Kidney (tissue), 13 donors: ENCODE measurements at regions not wholly inside any gene's neighbourhood (a gene's known extent, or its start where the extent isn't known, plus 50 kb on each side); places are given as distances from the start of the nearest gene placed in this dataset.
A peak's percentile ranks its signal among the peaks of the same experiment; 100 is the strongest.

ENCODE experiments used
- DNase-seq, 5 donors: peaks; one replicate each; pipeline ENCODE4 v3.0.0-alpha.2; 2013 to 2020
- FAIRE-seq: peaks from 2 replicates; lab custom pipeline; 2012; peaks lifted over from hg19 to GRCh38; lab: Jason Lieb, UNC
- H3K27ac ChIP-seq, 2 donors: one replicate each; pipeline ENCODE4 v1.7.0; 2013; ENCODE audit warnings: low read depth in 2 of 2, low read length in 2 of 2, inconsistent platforms in 1 of 2
- H3K27me3 ChIP-seq: one replicate; pipeline ENCODE4 v1.7.1; 2013; ENCODE audit warnings: low read length, inconsistent platforms; ENCODE audit not compliant: control insufficient read depth, insufficient read depth
- H3K36me3 ChIP-seq, 3 donors: one replicate each; pipeline versions ENCODE4 v1.7.0 to v1.7.1; 2013; ENCODE audit warnings: low read length in 3 of 3, control low read depth in 1 of 3, inconsistent platforms in 1 of 3; ENCODE audit not compliant: insufficient read depth in 3 of 3, control insufficient read depth in 2 of 3
- H3K4me1 ChIP-seq, 3 donors: one replicate each; pipeline versions ENCODE4 v1.7.0 to v1.7.1; 2013; ENCODE audit warnings: low read length in 3 of 3, inconsistent platforms in 1 of 3, low read depth in 1 of 3; ENCODE audit not compliant: control insufficient read depth in 2 of 3, insufficient read depth in 2 of 3
- H3K4me3 ChIP-seq, 3 donors: one replicate each; pipeline versions ENCODE4 v1.7.0 to v1.8.1; 2013; ENCODE audit warnings: low read length in 3 of 3, control low read depth in 1 of 3, inconsistent platforms in 1 of 3
- H3K9ac ChIP-seq, 3 donors: one replicate each; pipeline versions ENCODE4 v1.7.0 to v1.7.1; 2013; ENCODE audit warnings: low read length in 3 of 3, control low read depth in 1 of 3, inconsistent platforms in 1 of 3
- H3K9me3 ChIP-seq, 3 donors: one replicate each; pipeline versions ENCODE4 v1.7.0 to v1.7.1; 2013; ENCODE audit warnings: low read length in 3 of 3, control low read depth in 1 of 3, inconsistent platforms in 1 of 3; ENCODE audit not compliant: control insufficient read depth in 2 of 3, insufficient read depth in 1 of 3
- CTCF ChIP-seq: IDR thresholded peaks from 3 replicates; pipeline ENCODE4 v1.5.1; 2012; ENCODE audit warnings: mild to moderate bottlenecking, moderate library complexity, borderline replicate concordance; ENCODE audit not compliant: insufficient read depth; ENCODE audit errors: extremely low read depth
- intact Hi-C: fragments of 100-400 bp; cut with DNase I; formaldehyde crosslinking; loops from one replicate; pipeline ENCODE4 v1.11.1; 2022
- donor health status: control.
- donor health status: control.
- donor health status: control.
- donor health status: control.
- donor health status: control.
- donor health status: DM: yes; HTN: yes; CAD: no.
- donor health status: Normal renal cell carcinoma (clear cell type).

- DNase-seq (peak in 1 of 5 donors; percentile 64), FAIRE-seq (no peak)
- intact Hi-C loops: no loop called here
- no peaks in the 10 kb centered on the region for H3K36me3 ChIP-seq
- no peak overlapping the region for H3K9ac ChIP-seq
- H3K27ac ChIP-seq: no peak overlapping the region
- no peak overlapping the region for H3K4me3 ChIP-seq
- no peak for TF ChIP-seq CTCF
- H3K27me3 ChIP-seq: no peaks in the 10 kb centered on the region
- peaks cover 0 to 8% (median under 1%) of the 10 kb centered on the region in 3 donors for H3K4me1 ChIP-seq
- H3K9me3 ChIP-seq: no peaks in the 10 kb centered on the region
Measured at GRCh38 chr1:234550341-234551031, 59.5 kb downstream of the IRF2BP2 start.

- no peak overlapping the region for H3K27ac ChIP-seq
- H3K27me3 ChIP-seq: no peaks in the 10 kb centered on the region
- H3K9ac ChIP-seq: no peak overlapping the region
- H3K9me3 ChIP-seq: no peaks in the 10 kb centered on the region
- H3K36me3 ChIP-seq: no peaks in the 10 kb centered on the region
- intact Hi-C loops: no loop called here
- FAIRE-seq (no peak), DNase-seq (peak in 1 of 5 donors; percentile 24)
- TF ChIP-seq CTCF: no peak
- no peak overlapping the region for H3K4me3 ChIP-seq
- peaks cover 1 to 17% (median 10%) of the 10 kb centered on the region in 3 donors for H3K4me1 ChIP-seq
Measured at GRCh38 chr1:234549447-234550021, 60.4 kb downstream of the IRF2BP2 start.

GRCh38 chr1:234546890-234547788 lies 62.8 kb downstream of the IRF2BP2 start:
- Histone ChIP-seq H3K9me3 (no peaks in the 10 kb centered on the region), H3K27me3 (no peaks in the 10 kb centered on the region), H3K27ac (no peak overlapping the region), H3K36me3 (no peaks in the 10 kb centered on the region), H3K4me3 (no peak overlapping the region), H3K4me1 (peaks cover 5 to 20% (median 17%) of the 10 kb centered on the region in 3 donors), H3K9ac (no peak overlapping the region)
- FAIRE-seq (no peak), DNase-seq (peak in 1 of 5 donors; percentile 24)
- no peak for TF ChIP-seq CTCF
- intact Hi-C loops: no loop called here
